IPS-NIHi7 (cell line): ENCODE measurements at regions not wholly inside any gene's neighbourhood (a gene's known extent, or its start where the extent isn't known, plus 50 kb on each side); places are given as distances from the start of the nearest gene placed in this dataset.

Experiments
- DNase-seq: peaks from one replicate; pipeline ENCODE4 v3.0.0; 2012; ENCODE audit warnings: mixed read lengths; ENCODE audit errors: extremely low spot score

DNA sequence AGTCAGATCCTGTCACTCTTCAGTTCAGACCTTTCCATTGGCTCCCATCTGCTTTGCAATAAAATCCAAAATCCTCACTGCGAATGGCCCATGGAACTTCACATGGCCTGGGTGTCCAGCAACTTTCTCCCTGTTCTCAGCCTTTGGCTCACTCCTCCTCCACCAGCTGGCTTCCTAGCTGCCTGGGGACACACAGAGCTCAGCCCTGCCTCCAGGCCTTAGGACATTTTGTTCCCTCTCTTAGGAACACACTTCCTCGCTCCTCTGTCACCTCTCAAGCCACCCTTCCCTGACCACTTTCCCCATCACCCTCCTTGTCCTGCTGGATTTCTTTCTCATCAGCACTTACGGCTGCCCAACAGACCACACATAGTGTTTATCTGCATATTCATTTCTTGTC, 419.6 kb downstream of the MED13L start:
- DNase-seq, result no peak

DNA sequence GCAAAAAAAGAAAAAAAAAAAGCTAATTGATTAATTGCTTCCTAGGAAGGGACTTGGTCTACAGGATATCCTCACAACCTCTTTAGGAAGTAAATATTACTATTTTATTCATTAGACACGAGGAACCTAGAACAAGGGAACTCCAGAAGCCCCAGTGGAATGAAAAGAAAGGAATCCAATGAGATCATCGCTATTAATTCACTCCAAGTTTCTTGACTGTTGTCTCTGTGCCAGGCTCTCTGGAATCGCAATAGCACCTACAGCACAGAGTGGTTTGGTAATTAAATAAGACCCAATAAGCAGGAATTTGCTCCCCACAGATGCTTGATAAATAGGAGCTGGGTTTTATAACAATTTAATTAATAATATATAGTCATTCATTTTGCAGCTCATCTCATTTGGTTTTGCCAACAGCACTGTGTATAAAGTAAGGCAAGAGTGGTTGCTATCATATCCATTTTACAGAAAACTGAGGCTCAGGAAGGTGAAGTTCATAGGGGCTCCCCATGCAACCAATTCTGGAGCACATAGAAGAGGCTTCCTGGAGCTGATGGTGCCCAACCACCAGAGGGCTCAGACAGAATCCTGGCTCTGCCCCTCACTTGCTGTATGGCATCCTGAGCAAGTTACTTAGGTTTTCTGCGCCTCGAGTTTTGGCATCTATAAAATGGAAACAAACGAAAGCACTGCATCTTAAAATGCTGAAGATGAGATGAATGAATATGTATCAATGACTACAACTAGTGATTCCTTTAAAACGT, 420.2 kb downstream of the MED13L start:
- no peak for DNase-seq

DNA sequence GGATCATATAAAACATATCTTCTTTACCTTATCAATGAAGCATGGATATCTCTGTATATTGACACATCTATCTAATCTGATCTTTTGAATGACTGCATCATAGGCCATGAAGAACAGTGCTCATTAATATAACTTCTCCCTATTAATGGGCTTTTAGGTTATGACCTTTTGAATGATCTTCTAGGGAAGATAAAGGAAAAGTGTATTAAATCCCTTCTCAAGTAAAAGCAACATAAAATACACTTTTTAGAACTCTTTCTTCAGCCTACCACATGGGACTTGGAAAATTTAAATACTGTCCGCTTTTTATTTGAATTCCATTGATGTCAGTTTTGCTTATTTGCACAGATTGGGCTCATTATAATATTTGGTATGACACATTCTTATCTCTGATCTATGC, 425.4 kb downstream of the MED13L start:
- no peak for DNase-seq

DNA sequence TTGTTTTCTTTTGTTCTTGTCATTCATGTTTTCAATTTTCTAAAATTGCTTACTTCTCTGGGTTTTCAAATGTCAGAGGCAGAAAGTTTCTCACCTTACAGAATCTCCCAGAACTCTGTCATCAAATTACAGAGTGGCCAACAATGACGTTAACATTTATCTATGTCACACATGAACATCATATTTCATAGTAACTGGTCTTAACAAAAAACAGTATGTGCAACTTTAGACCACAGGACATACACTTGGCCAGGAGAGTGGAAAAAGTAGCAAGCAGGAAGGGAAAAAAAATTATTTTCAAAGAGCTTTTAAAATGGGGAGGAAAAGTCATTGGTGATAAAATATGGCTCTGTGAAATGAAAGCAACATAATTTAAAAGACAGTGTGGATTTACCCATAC, 426.5 kb downstream of the MED13L start:
- no peak for DNase-seq

DNA sequence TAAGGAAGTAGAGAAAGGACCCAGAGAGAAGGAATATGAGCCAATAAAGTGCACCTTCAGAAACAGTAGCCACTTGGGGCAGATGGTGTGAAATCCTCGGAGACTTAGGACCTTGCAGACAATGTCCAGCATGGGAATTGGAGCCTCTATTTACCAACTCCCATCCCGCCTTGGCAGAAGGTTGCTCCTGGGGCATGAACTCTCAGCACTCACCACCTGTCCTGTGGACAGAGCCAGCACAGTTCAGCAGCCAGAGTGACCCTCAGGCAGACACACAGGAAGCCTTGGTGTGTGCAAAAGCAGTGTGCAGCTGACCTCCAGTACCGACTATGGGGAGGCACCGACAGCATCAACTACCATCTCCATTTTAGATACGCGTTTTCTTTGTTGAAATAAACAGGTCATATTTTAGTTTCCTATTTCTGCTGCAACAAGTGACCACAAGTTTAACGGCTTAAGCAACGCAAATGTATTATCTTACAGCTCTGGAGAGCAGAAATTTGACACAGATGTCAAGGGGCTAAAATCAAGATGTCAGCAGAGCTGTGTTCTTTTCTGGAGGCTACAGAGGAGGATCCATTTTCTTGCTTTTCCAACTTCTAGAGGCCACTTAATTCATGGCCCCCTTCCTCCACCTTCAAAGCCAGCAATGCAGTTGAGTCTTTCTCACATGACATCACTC, 428.1 kb downstream of the MED13L start:
- DNase-seq, result no peak

DNA sequence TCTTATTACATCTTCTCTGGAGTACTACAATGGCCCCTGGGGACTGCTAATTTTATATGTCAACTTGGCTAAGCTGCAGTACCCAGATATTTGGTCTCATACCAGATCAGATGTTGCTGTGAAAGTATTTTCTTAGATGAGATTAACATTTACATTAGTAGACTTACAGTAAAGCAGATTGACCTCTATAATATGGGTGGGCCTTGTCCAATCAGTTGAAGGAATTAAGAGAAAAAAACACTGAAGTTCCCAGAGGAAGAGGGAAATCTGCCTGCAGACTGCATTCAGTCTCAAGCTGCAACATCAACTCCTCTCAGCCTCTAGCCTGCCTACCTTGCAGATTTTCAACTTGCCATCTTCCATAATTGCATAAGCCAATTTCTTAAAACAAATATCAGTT, 430.1 kb downstream of the MED13L start:
- DNase-seq, result no peak

DNA sequence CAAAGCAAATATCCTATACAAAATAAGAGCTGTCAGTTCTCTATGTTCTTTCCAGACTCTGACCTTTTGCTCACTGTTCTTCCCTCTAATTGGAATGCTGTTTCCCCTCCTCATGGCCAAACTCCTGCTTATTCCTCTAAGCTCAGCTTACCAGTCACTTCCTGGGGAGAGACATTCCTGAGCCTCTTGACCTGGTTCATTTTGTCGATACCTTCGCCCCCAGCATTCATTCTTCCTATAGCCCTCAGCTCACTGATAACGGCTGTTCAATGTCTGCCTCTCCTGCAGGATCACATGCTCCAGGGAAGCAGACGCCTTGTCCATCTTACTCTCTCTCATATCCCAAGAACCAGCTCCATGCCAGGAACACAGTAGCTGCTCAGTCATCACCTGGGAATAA, 431.0 kb downstream of the MED13L start:
- no peak for DNase-seq

DNA sequence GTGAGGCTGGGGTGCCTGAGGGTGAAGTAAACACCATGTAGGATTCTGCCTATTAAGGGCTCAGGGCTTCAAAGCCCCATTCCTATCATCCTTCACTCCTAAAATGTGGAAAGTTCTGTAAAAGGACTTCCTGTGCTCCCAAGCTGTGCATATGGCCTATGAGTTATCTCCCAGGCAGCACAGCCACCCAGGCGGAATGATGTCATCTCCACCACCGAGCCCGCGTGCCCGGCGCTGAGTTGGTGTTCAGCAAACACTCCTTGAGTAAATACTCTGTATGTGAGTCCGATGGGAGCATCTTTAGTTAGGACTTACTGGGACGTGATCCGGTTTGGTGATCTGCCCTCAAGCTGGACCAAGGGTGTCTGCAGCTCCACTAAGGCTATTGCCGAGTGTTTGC, 437.3 kb downstream of the MED13L start:
- no peak for DNase-seq

DNA sequence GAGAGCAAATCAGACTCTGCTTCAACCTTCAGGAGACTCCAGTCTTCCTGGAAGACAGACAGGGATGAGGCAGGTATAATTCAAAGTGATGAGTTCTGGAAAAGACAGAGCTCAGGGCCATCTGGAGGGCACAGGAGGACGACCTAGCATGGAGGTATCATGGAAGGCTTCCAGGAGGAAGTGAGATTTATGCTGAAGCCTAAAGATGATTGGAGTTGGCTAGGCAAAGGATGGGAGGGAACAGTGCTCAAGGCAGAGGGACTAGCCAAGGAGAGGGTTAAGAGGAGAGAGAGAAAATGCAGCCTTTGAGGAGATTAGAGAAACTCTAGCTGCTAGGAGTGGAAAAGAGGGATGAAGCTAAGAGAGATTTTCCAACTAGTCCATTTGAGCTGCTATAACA, 438.5 kb downstream of the MED13L start:
- no peak for DNase-seq

DNA sequence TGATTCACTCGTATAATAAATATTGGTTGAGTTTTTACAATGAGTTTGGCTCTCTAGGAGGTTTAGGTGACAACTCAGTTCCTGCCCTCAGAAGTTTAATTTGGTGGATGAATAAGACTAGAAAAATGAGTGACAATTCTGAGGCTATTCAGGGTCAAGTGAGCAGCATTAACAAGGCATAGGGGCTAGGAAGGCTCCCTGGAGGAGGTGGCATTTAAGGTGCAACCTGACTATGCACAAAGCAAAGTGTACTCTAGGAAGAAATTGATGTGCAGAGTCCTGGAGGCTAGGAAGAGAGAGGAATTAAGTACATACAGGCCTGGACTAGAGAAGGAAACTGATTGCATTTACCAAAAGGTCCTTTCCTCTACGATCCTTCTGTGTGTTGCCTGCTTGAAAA, 440.3 kb downstream of the MED13L start:
- DNase-seq, result no peak

DNA sequence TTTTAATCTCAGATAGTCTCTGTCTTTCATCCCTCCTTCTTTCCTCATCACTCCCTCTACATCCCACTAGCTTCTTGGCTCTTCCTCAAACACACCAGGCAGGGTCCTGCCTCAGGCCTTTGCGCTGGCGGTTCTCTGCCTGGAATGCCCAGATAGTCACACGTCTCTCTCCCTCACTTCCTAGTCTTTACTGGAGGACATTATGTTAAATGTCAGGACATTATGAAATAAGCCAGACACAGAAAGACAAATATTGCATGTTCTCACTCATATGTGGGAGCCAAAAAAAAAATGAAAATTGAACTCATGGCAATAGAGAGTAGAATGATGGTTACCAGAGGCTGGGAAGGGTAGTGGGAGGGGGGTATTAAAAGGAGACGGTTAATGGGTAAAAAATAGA, 442.0 kb downstream of the MED13L start:
- no peak for DNase-seq

DNA sequence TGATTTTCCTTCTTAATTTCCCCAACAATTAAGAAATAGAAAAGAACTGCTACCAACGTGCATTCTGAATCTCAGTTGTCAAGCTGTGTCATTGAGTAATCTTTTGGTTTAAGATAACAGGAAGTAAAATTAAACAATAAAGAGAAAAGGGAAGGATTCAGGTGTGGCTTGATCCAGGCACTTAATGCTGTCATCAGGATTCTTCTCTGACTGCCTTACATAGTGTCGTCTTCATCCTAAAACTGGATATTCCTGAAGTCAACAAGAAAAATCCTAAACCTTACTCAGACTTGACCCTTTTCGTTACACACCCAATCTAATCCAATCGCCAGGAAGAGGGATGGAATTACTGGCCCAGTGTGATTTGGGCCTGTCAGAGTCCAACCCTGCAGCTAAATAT, 443.8 kb downstream of the MED13L start:
- DNase-seq, result no peak

DNA sequence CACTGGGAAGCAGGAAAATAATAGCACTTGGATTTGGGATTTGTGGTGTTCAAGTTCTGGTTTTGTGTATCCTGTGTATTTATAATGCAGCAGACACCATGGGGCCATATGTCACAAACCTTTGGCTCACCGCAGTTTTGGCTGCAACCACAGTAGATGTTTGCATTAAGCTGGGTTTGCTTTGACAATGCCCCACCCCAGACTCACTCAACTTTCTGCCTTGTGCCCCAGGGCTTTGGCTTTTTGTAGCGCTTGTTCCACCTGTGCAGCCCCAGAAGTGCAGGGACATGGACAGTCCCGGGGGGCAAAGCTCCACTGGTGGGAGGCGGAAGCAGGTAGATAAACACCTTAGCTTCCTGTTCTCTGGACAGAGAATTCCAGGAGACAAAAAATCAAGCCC, 446.9 kb downstream of the MED13L start:
- no peak for DNase-seq

DNA sequence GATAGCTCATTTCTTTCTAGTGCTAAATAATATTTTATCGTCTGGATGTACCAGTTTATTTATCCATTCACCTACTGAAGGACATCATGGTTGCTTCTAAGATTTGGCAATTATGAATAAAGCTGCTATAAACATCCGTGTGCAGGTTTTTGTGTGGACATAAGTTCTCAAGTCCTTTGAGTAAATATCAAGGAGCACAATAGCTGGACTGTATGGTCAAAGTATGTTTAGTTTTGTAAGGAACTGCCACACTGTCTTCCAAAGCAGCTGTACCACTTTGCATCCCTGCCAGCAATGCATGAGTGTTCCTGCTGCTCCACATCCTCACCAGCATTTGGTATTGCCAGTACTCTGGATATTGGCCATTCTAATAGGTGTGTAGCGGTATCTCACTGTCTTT, 447.4 kb downstream of the MED13L start:
- DNase-seq, result no peak

DNA sequence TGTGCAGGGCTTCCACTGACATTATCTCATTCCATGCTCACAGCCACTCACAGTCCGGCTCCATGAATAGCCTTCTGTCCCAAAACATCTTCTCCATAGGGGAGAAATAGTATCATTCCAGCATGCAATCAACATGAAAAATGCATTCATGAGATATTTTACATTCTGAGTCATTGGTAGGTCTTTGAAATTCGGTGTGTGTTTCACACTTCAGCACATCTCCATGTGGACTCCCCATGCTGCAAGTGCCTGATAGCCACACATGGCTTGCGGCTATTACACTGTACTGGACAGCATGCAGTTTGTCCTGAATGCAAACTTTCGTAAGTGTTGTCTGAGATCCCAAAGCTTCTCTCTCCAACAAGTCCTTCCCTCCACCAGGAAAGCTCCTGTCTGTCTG, 449.3 kb downstream of the MED13L start:
- no peak for DNase-seq

DNA sequence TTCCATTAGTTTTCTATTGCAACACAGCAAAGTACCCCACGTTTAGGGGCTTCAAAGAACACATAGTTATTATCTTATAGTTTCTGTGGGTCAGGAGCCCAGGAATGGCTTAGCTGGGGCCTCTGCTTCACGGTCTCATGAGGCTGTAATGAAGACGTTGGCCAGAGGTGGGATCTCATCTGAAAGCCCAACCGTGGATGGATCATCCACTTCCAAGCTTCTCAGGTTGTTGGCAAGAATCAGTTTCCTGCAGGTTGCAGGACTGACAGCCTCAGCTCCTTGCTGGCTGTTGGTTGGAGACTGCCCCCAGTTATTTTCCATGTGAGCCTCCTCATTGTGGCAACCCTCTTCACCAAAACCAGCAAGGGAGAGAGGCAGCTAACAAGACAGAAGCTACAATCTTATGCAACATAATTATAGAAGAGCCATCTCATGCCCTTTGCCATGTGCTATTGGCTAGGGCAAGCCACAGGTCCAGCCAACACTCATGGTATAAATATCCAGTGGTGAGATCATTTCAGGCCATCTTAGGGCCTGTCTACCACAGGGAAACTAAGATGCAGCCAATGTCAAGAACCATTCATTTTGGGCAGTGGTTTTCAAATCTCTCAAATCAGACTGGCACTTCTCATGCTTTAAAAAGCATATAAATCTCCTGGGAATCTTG, 452.4 kb downstream of the MED13L start:
- no peak for DNase-seq

DNA sequence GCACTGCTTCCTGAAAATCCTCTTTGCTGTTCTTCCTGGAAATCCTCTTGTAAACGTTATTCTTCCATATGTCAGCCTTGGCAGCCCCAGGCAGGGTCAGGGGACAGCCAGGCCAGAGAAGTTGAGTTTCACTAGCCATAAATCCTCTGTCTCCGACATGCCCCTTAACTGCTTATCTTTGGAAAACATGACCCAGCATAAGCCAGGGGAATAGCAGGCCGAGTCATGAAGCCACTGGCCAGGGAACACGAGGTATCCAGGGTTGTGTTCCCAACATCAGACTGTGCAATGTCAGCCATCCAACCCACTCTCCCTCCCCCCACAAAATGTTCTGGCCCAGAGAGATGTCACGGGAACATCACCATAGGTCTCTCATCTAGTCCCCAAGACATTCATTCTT, 453.9 kb downstream of the MED13L start:
- no peak for DNase-seq

DNA sequence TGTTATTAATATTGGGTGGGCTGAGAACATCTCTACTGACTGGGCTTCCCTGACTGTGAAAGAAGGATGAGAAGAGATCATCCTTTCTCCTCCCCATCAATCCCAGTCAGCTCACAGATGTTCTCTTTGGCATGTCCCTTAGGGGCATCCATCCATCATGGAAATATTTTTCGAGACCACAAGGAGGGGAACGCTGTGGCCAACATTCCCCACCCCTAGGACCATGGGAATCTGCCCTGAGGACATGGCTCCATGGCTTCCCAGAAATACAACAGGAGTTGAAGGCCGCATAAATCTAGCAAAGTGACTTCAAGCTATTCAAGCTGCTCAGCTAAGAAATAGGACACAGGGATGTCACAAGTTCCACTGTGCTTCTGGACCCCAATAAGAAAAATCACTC, 456.8 kb downstream of the MED13L start:
- no peak for DNase-seq

DNA sequence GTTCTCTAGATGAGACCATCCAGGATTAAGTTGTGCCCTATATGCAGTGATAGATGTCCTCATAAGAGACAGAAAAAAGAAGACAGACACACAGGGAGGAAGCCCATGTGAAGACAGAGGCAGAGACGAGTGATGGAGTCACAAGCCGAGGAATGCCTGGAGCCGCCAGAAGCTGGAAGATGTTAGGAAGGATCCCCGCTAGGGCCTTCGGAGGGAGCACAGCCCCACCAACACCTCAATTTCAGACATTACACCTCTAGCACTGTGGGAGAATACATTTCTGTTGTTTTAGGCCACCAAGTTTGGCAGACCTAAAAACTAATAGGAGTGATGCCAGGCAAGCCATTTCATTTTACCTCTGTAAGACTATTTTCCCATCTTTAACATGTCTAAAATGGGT, 458.5 kb downstream of the MED13L start:
- DNase-seq, result no peak

DNA sequence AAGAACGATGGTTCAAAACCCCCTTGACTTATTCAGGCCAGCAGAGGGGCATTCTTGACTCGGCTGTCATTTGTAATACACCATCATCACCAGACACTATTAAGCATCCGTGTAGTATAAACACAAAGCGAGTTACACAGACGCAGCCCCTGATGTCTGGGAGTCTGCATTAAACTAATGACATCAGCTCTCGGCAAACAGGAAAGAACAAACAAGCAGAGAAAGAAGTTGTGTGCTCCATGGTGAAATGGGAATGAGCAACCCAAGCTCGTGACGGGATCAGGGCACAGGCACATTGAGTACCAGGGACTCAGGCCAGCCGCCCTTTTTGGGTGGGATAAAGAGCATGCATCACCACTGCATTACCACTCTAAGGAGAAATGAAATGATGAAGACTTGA, 460.1 kb downstream of the MED13L start:
- no peak for DNase-seq

DNA sequence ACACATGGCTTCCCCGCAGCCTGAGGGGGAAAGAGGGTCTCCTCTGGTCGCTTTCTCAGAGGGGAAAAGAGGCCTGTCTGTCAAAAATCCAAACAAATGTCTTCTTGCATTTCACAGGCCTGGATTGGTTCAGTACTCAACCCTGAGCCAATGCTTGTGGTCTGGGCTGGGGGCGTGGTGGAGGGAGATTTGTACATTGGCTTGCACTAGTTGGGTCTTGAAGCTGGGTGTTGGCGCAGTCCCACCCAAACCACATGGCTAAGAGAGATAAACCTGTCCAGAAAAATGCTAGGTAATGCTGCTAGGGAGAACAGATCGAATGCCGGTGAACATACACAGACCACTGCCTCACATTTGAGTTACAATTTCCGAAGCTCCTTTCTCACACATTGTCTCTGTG, 461.6 kb downstream of the MED13L start:
- DNase-seq, result no peak

DNA sequence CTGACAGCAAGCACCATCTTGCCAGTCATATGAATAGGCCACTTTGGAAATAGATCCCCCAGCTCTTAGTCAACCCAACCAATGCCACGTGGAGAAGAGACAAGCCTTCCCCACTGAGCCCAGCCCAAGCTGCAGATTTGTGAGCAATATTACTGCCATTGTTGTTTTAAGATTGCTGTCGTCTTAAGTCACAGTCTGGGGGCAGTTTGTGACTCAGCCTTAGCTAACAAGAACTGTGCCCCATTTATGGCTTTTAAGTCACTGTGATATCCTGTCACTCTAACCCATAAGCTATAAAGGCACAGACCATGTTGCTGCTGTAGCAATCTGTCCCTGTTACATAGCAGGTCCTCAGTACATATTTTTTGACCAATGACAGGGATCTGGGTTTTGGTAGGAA, 464.2 kb downstream of the MED13L start:
- DNase-seq, result no peak

DNA sequence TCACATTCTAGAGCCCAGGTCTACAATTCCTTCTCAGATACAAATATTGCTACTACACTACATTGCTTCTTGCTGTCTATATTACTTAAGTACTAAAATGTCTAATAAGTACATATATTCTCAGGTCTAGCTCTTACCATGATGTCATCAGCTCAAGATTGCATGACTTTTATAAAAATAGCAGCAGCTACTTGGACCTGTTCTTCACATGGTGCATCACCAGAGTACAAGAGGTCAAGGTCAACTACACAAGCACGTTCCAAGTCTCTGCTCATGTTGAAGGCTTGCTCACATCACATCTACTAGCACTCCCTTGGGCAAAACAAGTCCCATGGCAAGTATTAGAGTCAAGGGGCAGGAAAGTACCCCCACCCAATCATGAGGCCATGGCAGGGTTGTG, 465.6 kb downstream of the MED13L start:
- no peak for DNase-seq
